IMR-90 (cell line): ENCODE measurements at regions not wholly inside any gene's neighbourhood (a gene's known extent, or its start where the extent isn't known, plus 50 kb on each side); places are given as distances from the start of the nearest gene placed in this dataset.

Experiments
- ATAC-seq: fragments of 200-7000 bp; cut with Tn5 transposase; 2 replicates; pipeline ENCODE4 v1.9.1; 2020; ENCODE audit warnings: low read depth, mild to moderate bottlenecking, moderate library complexity
- BruUV-seq: library from RNA; stranded (reverse); fragments of 400-500 nt; replicated peaks from 2 replicates; lab custom pipeline; 2021; lab: Mats Ljungman, UMichigan
- CTCF ChIA-PET: fragments of 300-600 bp; formaldehyde crosslinking; extraction: SDS; loops from one replicate; lab custom pipeline; 2021; ENCODE audit warnings: antibody characterized with exemption; lab: Yijun Ruan, JAX
- POLR2A ChIA-PET: fragments of 300-600 bp; sonication (Branson Sonifier 250); formaldehyde crosslinking; loops from one replicate; lab custom pipeline; 2022; ENCODE audit warnings: antibody characterized with exemption; ENCODE audit not compliant: unreplicated experiment; lab: Charles Lee
- DNase-seq: peaks from one replicate; pipeline ENCODE4 v3.0.0; 2013
- H2AFZ ChIP-seq: replicated peaks from 2 replicates; pipeline ENCODE3; 2013; ENCODE audit warnings: low read length, mild to moderate bottlenecking; ENCODE audit not compliant: poor library complexity
- H2AK5ac ChIP-seq: 2 replicates; pipeline ENCODE4 v1.6.1; 2013; ENCODE audit warnings: low read depth, low read length, inconsistent platforms
- H2AK9ac ChIP-seq: replicated peaks from 2 replicates; pipeline ENCODE3; 2013; ENCODE audit warnings: mild to moderate bottlenecking, low read depth, low read length, moderate library complexity; ENCODE audit not compliant: poor library complexity
- H2BK120ac ChIP-seq: 2 replicates; pipeline ENCODE4 v1.6.1; 2013; ENCODE audit warnings: low read depth, low read length, inconsistent platforms
- H2BK15ac ChIP-seq: 3 replicates; pipeline ENCODE4 v1.6.1; 2013; ENCODE audit warnings: low read depth, low read length, inconsistent platforms
- H2BK20ac ChIP-seq: 2 replicates; pipeline ENCODE4 v1.6.1; 2013; ENCODE audit warnings: low read depth, mild to moderate bottlenecking, inconsistent platforms, low read length, moderate library complexity
- H2BK5ac ChIP-seq: 2 replicates; pipeline ENCODE4 v1.6.1; 2013; ENCODE audit warnings: mild to moderate bottlenecking, low read depth, low read length, inconsistent platforms; ENCODE audit not compliant: poor library complexity, severe bottlenecking
- H3K14ac ChIP-seq: replicated peaks from 2 replicates; pipeline ENCODE4 v1.6.1; 2013; ENCODE audit warnings: low read depth, low read length, inconsistent platforms
- H3K18ac ChIP-seq: 2 replicates; pipeline ENCODE4 v1.6.1; 2013; ENCODE audit warnings: low read depth, low read length, control low read depth
- H3K23ac ChIP-seq: 2 replicates; pipeline ENCODE4 v1.6.1; 2013; ENCODE audit warnings: low read depth, low read length, inconsistent platforms
- H3K27ac ChIP-seq: 2 replicates; pipeline ENCODE4 v1.5.1; 2013; ENCODE audit warnings: mild to moderate bottlenecking, control low read depth, low read length; ENCODE audit not compliant: insufficient read depth
- H3K27me3 ChIP-seq: 2 replicates; pipeline ENCODE4 v1.6.1; 2013; ENCODE audit warnings: low read length; ENCODE audit not compliant: control insufficient read depth, insufficient read depth
- H3K36me3 ChIP-seq: 2 replicates; pipeline ENCODE4 v1.6.1; 2013; ENCODE audit warnings: low read length, mixed read lengths; ENCODE audit not compliant: control insufficient read depth, insufficient read depth
- H3K4ac ChIP-seq: 2 replicates; pipeline ENCODE4 v1.6.1; 2013; ENCODE audit warnings: low read depth, low read length, inconsistent platforms
- H3K4me1 ChIP-seq: 2 replicates; pipeline ENCODE4 v1.6.1; 2013; ENCODE audit warnings: low read length, mixed read lengths; ENCODE audit not compliant: control insufficient read depth, insufficient read depth
- H3K4me2 ChIP-seq: 2 replicates; pipeline ENCODE4 v1.6.1; 2013; ENCODE audit warnings: low read depth, mild to moderate bottlenecking, control low read depth, low read length, moderate library complexity
- H3K4me3 ChIP-seq: 2 replicates; pipeline ENCODE4 v1.5.1; 2013; ENCODE audit warnings: low read depth, mild to moderate bottlenecking, control low read depth, low read length, moderate library complexity; ENCODE audit not compliant: insufficient read depth
- H3K56ac ChIP-seq: 2 replicates; pipeline ENCODE4 v1.6.1; 2013; ENCODE audit warnings: low read length, inconsistent platforms; ENCODE audit not compliant: insufficient read depth; ENCODE audit errors: extremely low read depth
- H3K79me1 ChIP-seq, 2 experiments: 2 replicates each; pipeline ENCODE4 v1.6.1; 2013; ENCODE audit warnings: low read length in 2 of 2, inconsistent platforms in 1 of 2, low read depth in 1 of 2
- H3K9ac ChIP-seq: 2 replicates; pipeline ENCODE4 v1.6.1; 2013; ENCODE audit warnings: low read depth, low read length, control low read depth
- H3K9me1 ChIP-seq: 2 replicates; pipeline ENCODE4 v1.6.1; 2013; ENCODE audit warnings: low read length, inconsistent platforms; ENCODE audit not compliant: insufficient read depth
- H3K9me3 ChIP-seq: 2 replicates; pipeline ENCODE4 v1.6.1; 2013; ENCODE audit warnings: low read length; ENCODE audit not compliant: control insufficient read depth, insufficient read depth
- H4K20me1 ChIP-seq: 2 replicates; pipeline ENCODE4 v1.6.1; 2013; ENCODE audit warnings: low read length, inconsistent platforms; ENCODE audit not compliant: insufficient read depth
- H4K5ac ChIP-seq: 2 replicates; pipeline ENCODE4 v1.6.1; 2013; ENCODE audit warnings: mild to moderate bottlenecking, low read depth, low read length, control low read depth
- H4K8ac ChIP-seq, 2 experiments: 2 replicates each; pipeline ENCODE4 v1.6.1; 2013; ENCODE audit warnings: low read depth in 2 of 2, low read length in 2 of 2, control low read depth in 1 of 2, inconsistent platforms in 1 of 2
- H4K91ac ChIP-seq: 2 replicates; pipeline ENCODE4 v1.6.1; 2013; ENCODE audit warnings: low read depth, low read length, inconsistent platforms; ENCODE audit not compliant: insufficient read depth
- ELK1 ChIP-seq: fragments of 150-350 bp; IDR thresholded peaks from 2 replicates; pipeline ENCODE4 v1.6.1; 2016; ENCODE audit warnings: low read depth, mild to moderate bottlenecking, low read length, moderate library complexity, borderline replicate concordance
- FOS ChIP-seq: fragments of 150-350 bp; IDR thresholded peaks from 2 replicates; pipeline ENCODE4 v1.6.1; 2016; ENCODE audit warnings: low read depth, low read length
- MAZ ChIP-seq: IDR thresholded peaks from 2 replicates; pipeline ENCODE4 v1.6.1; 2012; ENCODE audit warnings: low read depth, mild to moderate bottlenecking, low read length, improper control_type of control experiment, moderate library complexity, borderline replicate concordance
- POLR2A ChIP-seq: IDR thresholded peaks from 2 replicates; pipeline ENCODE4 v1.6.1; 2012; ENCODE audit warnings: mild to moderate bottlenecking, low read depth, low read length
- RAD21 ChIP-seq: IDR thresholded peaks from 2 replicates; pipeline ENCODE4 v1.6.1; 2012; ENCODE audit warnings: low read length, improper control_type of control experiment
- WGBS, 2 experiments: methylation state at CpG; one replicate each; pipeline versions ENCODE4 v1.1.5 to v1.1.7; 2013; ENCODE audit warnings: missing lambda C conversion rate in 2 of 2; ENCODE audit not compliant: insufficient read length in 1 of 2; ENCODE audit errors: extremely low coverage in 2 of 2; 5-methylcytosine and 5-hydroxymethylcytosine counted together
- dilution Hi-C: fragments of 300-500 bp; cut with HindIII; formaldehyde crosslinking; loops from one replicate; pipeline ENCODE4 v1.14.3; 2018; ENCODE audit warnings: low sequenced_read_pairs; ENCODE audit not compliant: unreplicated experiment
- in situ Hi-C: fragments of 300-500 bp; cut with MboI; formaldehyde crosslinking; loops from 3 replicates; pipeline ENCODE4 v1.14.3; 2019; ENCODE audit warnings: low sequenced_read_pairs, inconsistent platforms, mixed read lengths
- intact Hi-C: fragments of 100-400 bp; cut with micrococcal nuclease; formaldehyde crosslinking; loops from 2 replicates; pipeline ENCODE4 v1.10.0; 2022

DNA sequence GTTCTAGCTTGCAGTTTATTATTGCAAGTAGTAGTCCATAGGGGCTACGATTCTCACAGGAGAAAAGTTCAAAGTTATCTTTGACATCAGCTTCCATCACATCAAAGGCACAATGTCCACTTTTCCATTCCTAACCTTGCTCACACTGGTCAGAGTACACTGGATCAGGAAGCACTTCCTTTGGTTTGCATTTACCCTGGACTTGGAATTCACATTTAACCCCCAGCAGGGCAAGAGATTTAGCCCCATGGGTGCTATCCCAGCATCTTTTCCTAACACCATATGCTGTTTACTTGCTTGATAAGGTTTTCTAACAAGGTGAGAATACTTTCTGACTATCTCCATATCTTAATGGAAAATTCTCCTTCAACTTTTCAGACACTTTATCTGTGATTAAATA lies 55.6 kb upstream of the ASTN2 start:
- H3K23ac ChIP-seq: no peak overlapping the region
- no peaks in the 10 kb centered on the region for H3K27me3 ChIP-seq
- no peak overlapping the region for H3K18ac ChIP-seq
- H2BK15ac ChIP-seq: no peak overlapping the region
- ChIA-PET POLR2A (no interaction called here), CTCF (no interaction called here)
- no peak overlapping the region for H3K27ac ChIP-seq
- DNase-seq: no peak
- H2BK120ac ChIP-seq: no peak overlapping the region
- no peaks in the 10 kb centered on the region for H3K9me1 ChIP-seq
- no peak overlapping the region for H2AK5ac ChIP-seq
- in situ Hi-C loops: no loop called here
- no peak overlapping the region for H3K4me2 ChIP-seq
- H3K36me3 ChIP-seq: no peaks in the 10 kb centered on the region
- H3K4me1 ChIP-seq: no peaks in the 10 kb centered on the region
- no peak for TF ChIP-seq ELK1
- TF ChIP-seq FOS: no peak
- no peak for TF ChIP-seq RAD21
- TF ChIP-seq MAZ: no peak
- TF ChIP-seq POLR2A: no peak
- no peak overlapping the region for H4K91ac ChIP-seq
- no peak overlapping the region for H2AK9ac ChIP-seq
- no CpG with 5 or more reads among the region's 1 CpG for WGBS, 2 experiments
- intact Hi-C loops: no loop called here
- H2BK20ac ChIP-seq: no peak overlapping the region
- no peak overlapping the region for H2BK5ac ChIP-seq
- BruUV-seq: no TSS peak
- H3K14ac ChIP-seq: no peak overlapping the region
- H2AFZ ChIP-seq: no peak overlapping the region
- H4K8ac ChIP-seq: no peak overlapping the region
- no peak for ATAC-seq
- H3K9me3 ChIP-seq: peaks cover 7% of the 10 kb centered on the region; the same call in 1 of the 2 replicates
- no peak overlapping the region for H3K4ac ChIP-seq
- no peaks in the 10 kb centered on the region for H3K79me1 ChIP-seq
- dilution Hi-C loops: no loop called here
- no peak overlapping the region for H3K4me3 ChIP-seq
- H3K9ac ChIP-seq: no peak overlapping the region
- no peaks in the 10 kb centered on the region for H4K20me1 ChIP-seq
- no peak overlapping the region for H3K56ac ChIP-seq
- no peak overlapping the region for H4K5ac ChIP-seq
